ENCODE measurements at regions not wholly inside any gene's neighbourhood (a gene's known extent, or its start where the extent isn't known, plus 50 kb on each side); places are given as distances from the start of the nearest gene placed in this dataset.
"Not testable (repeated sequence)": the region's sequence is repeated elsewhere in the genome, so short reads cannot be mapped to it uniquely, and the experiment has no call there.

DNA sequence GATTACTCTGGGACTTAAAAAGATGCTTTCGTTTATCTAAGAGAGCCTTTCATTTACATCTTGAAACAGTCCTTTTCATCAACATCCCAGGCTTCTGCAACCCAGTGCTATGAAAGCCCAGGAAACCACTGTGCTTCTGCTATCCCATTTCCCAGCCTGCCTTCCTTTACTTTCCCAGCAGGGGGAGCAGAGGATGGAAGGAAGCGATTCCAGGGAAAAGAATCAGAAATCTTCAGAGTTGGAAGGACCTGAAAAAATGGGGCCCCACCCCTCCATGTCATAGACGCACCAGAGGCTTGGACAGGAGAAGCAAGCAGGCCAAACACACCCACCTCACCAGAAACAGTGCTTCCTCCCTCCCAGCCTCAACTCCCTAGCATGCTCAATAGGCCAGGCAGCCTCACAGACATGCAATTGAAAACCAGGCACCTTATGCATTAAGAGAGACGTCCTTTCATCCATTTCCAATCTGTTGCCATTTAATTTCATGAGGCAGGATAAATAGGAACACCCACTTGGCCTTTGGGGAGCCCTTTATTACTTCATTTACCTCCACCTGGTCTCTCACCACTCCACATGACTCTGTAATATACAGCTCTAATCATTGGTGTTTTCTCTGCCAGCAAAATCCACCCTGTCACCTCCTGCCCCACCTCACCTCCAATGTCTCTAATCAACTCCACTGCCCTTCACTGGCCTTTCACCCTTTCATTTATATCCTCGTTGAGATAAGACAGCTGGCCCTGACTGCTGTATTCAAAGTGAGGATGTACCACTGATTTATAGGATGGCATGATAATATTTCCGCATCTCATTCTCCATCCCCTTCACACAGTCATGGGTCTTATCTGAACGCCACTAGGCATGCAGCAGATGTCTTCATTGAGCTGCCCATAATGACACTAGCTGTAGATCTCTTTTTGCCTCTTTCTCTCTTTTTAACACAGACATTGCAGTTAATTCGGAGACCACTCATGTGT is 583.9 kb downstream of the NTRK3 start:
- peak in 1 of 2 donors; percentile 11 for DNase-seq

GRCh38 chr15:87671289-87671688 is 585.2 kb downstream of the NTRK3 start:
- no peak for DNase-seq

- DNase-seq = no peak
Observed at GRCh38 chr15:87669846-87670245, 586.7 kb downstream of the NTRK3 start.

GRCh38 chr15:87668768-87669564 is 587.6 kb downstream of the NTRK3 start:
- DNase-seq = not testable (repeated sequence)

DNA sequence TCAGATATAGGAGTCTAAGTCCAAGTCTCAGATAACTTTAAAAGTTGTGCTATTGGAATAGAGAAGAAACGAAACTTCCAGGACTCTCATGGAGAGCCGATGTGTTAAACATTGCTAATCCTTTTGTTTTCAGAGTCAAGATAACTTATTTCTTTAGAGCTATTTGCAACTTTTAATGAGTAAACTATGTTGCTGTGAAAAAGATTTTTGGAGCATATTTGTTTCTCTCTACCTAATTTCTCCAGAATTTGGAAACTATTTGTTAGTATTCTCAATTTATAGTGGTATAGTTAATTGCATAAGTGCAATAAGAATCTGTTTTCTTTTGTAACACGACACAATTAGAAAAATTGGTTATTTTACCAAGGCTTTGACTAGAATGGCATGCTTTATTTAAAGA is 588.9 kb downstream of the NTRK3 start:
- no peak for DNase-seq

GRCh38 chr15:87662575-87662974 is 594.0 kb downstream of the NTRK3 start:
- no peak for DNase-seq

DNA sequence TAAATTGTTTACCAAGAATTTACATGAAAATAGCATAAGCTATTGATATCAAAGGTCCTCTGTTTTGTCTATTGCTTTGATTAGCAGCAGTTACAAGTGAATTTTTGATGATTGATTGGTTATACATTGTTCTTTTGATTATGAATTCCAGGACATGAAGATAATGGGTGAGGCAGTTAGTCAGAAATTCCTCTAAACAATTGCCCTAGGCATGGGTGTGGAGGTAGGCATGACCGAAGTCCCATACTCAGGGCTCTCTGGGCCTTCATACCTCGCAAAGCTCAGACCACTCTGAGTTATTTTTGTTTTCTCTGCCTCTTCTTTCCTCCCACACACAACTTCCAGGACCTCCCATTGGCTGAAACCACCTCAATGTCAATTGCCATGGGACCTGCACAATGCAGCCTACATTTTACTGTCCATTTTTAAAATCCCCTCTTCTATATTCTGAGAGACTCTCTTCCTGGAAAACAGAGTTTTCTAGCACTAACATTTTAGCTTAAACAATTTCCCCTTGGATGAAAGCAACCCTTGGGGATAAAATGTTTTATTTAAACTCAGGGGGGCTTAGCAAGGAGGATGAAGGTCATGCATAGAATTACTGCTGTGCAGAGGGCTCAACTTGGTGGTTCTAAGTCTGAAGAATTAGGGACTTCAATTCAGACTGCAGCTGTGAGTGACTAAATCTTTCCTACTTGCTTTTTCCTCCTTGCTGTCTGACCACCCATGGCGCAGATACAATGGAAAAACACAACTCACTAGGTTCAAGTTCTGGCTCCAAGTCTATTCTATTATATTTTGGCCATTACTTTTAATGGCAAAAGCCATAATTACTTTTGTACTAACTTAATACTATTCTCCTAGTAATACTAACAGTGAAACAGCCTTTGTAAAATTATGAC is 594.8 kb downstream of the NTRK3 start:
- no peak for DNase-seq

DNA sequence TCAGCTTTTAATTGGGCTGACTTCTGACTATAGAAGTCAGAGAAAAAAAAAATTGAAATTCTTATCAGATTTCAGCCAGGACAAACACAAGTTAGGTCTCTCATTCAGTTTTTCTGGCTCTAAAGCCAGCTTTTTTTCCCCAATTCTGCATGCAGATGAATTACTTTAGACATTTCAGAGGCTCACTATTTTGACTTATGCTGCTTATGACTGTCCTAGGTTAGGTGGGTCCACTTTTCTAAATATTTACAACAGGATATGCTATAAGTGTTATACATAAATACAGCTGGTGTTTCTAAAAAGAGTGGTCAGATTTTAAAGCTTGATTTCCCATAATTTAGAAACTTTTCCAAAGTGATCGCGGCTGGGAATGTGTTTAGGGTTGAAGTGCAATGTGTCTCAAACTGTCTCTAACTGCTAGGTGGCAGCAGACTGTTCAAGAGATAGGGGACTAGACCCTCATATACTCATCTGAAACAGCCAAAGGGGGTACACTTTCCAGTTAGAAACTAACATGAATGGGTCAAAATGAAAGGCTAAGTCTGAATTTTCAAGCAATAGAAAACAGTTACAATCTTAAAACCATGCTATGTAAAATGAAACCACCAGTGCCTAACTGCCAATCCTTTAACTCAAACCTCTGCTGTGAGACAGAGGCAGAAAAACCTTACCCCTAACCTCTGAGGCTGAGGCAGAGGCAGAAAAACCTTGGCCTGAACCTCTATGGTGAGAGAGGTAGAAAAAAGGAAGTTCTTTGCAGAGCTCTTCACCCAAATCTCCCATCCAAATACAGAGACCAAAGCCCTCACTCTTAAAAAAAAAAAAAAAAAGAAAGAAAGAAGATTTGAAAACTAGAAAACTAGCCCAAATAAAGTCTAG is 596.0 kb downstream of the NTRK3 start:
- DNase-seq = peak in 1 of 2 donors; percentile 1

GRCh38 chr15:87656372-87656771 is 600.2 kb downstream of the NTRK3 start:
- DNase-seq = no peak

GRCh38 chr15:87653646-87654045 is 602.9 kb downstream of the NTRK3 start:
- DNase-seq = no peak

- no peak for DNase-seq
Observed at GRCh38 chr15:87649175-87649574, 607.4 kb downstream of the NTRK3 start.

- no peak for DNase-seq
Observed at GRCh38 chr15:87648278-87648677, 608.3 kb downstream of the NTRK3 start.

DNA sequence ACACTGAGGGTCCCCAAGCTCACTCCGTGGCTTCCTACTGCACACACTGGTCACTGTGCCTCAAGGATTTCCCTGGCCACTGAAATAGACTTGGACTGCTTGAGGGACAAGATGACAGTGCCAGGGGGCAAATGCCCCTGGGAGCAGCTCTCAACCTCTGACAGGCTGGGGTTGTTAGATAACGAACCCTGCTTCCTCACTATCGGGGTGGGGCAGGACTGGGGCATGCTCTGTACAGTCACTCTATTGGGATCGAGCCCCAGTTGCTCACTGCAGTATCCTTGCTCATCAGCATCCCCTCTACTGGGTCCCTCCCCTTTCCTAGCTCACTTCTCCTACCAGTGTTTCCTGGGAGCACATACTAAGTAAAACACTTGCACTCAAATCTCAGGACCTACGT is 610.8 kb downstream of the NTRK3 start:
- no peak for DNase-seq

DNA sequence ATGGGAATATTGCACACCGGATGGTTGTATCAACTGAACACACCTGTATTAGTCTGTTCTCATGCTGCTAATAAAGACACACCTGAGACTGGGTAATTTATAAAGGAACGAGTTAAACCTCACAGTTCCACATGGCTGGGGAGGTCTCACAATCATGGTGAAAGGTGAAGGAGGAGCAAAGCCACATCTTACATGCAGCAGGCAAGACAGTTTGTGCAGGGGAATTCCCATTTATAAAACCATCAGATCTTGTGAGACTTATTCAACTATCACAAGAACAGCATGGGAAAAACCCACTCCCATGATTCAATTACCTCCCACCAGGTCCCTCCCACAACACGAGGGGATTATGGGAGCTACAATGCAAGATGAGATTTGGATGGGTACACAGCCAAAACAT is 613.5 kb downstream of the NTRK3 start:
- DNase-seq = not testable (repeated sequence)

- no peak for DNase-seq
Observed at GRCh38 chr15:87639305-87640011, 617.1 kb downstream of the NTRK3 start.

DNA sequence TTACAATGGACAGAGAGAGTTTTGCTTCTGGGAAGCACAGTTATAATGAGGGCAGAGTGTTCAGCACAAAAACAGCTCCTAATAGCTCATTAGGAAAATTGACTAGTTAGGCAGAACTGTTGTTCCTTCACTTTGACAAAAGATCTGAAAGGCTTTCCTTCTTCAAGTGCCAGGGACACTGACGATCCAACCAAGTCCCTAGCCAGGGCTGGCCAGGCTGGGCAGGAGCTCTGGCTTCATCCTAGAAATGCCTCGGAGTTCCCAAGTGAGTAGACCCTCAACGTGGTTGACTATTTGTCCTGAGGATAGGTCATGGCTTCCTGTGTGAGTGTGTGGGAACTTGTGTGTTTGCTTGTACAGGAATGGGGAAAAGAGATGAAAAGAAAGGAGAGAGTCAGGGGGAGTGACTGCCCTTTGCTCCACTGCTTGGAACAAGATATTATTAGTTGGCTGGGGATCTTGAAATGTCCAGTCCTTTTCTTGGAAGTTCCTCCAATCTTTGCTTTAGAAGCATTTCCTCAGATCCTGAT is 617.9 kb downstream of the NTRK3 start:
- DNase-seq = no peak

DNA sequence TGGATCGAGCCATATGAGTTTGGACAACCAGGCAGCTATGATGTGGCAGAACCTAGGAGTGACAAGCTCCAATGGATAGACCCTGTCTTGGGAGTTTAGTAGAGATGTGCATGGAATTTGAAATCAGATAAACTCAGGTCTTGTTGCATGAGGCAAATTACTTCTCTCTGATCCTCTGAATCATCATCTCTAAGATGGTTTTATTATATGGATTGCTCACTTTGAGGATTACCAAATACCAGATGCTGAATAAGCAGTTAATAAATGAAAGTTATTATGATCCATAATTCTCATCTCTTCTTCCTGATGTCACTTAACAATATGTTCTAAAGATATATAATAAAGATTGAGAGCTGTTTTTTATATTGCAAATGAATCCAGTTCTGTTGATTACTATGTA is 622.2 kb downstream of the NTRK3 start:
- DNase-seq = no peak

DNA sequence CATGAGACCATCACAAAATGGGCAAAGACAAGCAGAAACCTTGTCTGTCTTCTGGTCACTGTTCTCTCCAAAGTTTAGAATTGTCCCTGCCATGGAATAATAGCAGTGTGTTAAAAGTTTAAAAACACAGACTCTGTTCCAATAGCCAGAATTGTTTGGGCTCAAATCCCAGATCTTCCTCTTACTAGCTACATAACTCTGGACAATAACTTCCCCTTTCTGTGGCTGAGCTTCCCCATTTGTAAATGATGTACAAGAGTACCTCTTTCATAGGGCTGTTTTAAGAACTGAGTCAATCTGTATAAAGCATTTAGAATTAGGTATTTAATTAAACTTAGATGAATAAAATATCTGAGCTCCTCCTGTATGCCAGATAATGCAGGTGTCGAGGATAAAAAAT is 623.0 kb downstream of the NTRK3 start:
- no peak for DNase-seq

GRCh38 chr15:87632364-87632763 is 624.2 kb downstream of the NTRK3 start:
- DNase-seq = no peak

- DNase-seq = no peak
Observed at GRCh38 chr15:87631775-87632174, 624.8 kb downstream of the NTRK3 start.
